Astrocyte (in vitro differentiated cells and primary cell): ENCODE measurements at regions not wholly inside any gene's neighbourhood (a gene's known extent, or its start where the extent isn't known, plus 50 kb on each side); places are given as distances from the start of the nearest gene placed in this dataset.

Experiments
- DNase-seq: peaks from one replicate; pipeline ENCODE4 v3.0.0-alpha.2; 2010; ENCODE audit warnings: low read depth
- FAIRE-seq: peaks from 2 replicates; lab custom pipeline; 2011; peaks lifted over from hg19 to GRCh38; lab: Jason Lieb, UNC
- H2AFZ ChIP-seq: 2 replicates; pipeline ENCODE4 v1.6.0; 2012; ENCODE audit warnings: low read depth, low read length, inconsistent platforms
- H3K27ac ChIP-seq: 2 replicates; pipeline ENCODE4 v1.5.1; 2011; ENCODE audit warnings: low read depth, low read length, inconsistent platforms
- H3K27me3 ChIP-seq: 2 replicates; pipeline ENCODE4 v1.6.0; 2011; ENCODE audit warnings: low read length, inconsistent platforms; ENCODE audit not compliant: insufficient read depth
- H3K36me3 ChIP-seq: 2 replicates; pipeline ENCODE4 v1.5.1; 2011; ENCODE audit warnings: low read length, inconsistent platforms; ENCODE audit not compliant: insufficient read depth
- H3K4me1 ChIP-seq: 2 replicates; pipeline ENCODE4 v1.5.1; 2011; ENCODE audit warnings: low read length, inconsistent platforms; ENCODE audit not compliant: insufficient read depth
- H3K4me2 ChIP-seq: 2 replicates; pipeline ENCODE4 v1.6.0; 2012; ENCODE audit warnings: low read length, inconsistent platforms
- H3K4me3 ChIP-seq: 2 replicates; pipeline ENCODE4 v1.5.1; 2011; ENCODE audit warnings: low read depth, mild to moderate bottlenecking, low read length, inconsistent platforms; ENCODE audit not compliant: insufficient read depth
- H3K79me2 ChIP-seq: 2 replicates; pipeline ENCODE4 v1.6.0; 2012; ENCODE audit warnings: mild to moderate bottlenecking, low read length, inconsistent platforms; ENCODE audit not compliant: insufficient read depth
- H3K9ac ChIP-seq: 2 replicates; pipeline ENCODE4 v1.6.0; 2012; ENCODE audit warnings: mild to moderate bottlenecking, low read length, inconsistent platforms
- H3K9me3 ChIP-seq: 2 replicates; pipeline ENCODE4 v1.5.1; 2012; ENCODE audit warnings: low read depth, mild to moderate bottlenecking, low read length, inconsistent platforms; ENCODE audit not compliant: insufficient read depth
- H4K20me1 ChIP-seq: 2 replicates; pipeline ENCODE4 v1.6.0; 2012; ENCODE audit warnings: low read length, inconsistent platforms; ENCODE audit not compliant: insufficient read depth
- H3K27ac Mint-ChIP-seq: one replicate; pipeline ENCODE4 v1.8.0; 2021; ENCODE audit warnings: mild to moderate bottlenecking, mixed read lengths; ENCODE audit not compliant: unreplicated experiment
- H3K27me3 Mint-ChIP-seq: one replicate; pipeline ENCODE4 v1.8.0; 2021; ENCODE audit warnings: low read depth, mixed read lengths; ENCODE audit not compliant: unreplicated experiment
- H3K36me3 Mint-ChIP-seq: one replicate; pipeline ENCODE4 v1.8.0; 2021; ENCODE audit warnings: low read depth, mixed read lengths; ENCODE audit not compliant: unreplicated experiment
- H3K4me1 Mint-ChIP-seq: one replicate; pipeline ENCODE4 v1.8.0; 2021; ENCODE audit warnings: low read depth, mixed read lengths; ENCODE audit not compliant: unreplicated experiment
- H3K4me3 Mint-ChIP-seq: one replicate; pipeline ENCODE4 v1.8.0; 2021; ENCODE audit warnings: mild to moderate bottlenecking, moderate library complexity, mixed read lengths; ENCODE audit not compliant: unreplicated experiment
- H3K9me3 Mint-ChIP-seq: one replicate; pipeline ENCODE4 v1.8.0; 2021; ENCODE audit warnings: mild to moderate bottlenecking, mixed read lengths; ENCODE audit not compliant: unreplicated experiment
- EZH2 ChIP-seq: IDR thresholded peaks from 2 replicates; pipeline ENCODE4 v1.6.1; 2012; ENCODE audit warnings: mild to moderate bottlenecking, low read length, inconsistent platforms; ENCODE audit not compliant: insufficient read depth
- TF ChIP-seq, protein P1 (sequence below): IDR thresholded peaks from 2 replicates; pipeline ENCODE4 v1.5.1; 2011; ENCODE audit warnings: low read depth, mild to moderate bottlenecking, inconsistent platforms, low read length, moderate library complexity; ENCODE audit not compliant: insufficient read depth

DNA sequence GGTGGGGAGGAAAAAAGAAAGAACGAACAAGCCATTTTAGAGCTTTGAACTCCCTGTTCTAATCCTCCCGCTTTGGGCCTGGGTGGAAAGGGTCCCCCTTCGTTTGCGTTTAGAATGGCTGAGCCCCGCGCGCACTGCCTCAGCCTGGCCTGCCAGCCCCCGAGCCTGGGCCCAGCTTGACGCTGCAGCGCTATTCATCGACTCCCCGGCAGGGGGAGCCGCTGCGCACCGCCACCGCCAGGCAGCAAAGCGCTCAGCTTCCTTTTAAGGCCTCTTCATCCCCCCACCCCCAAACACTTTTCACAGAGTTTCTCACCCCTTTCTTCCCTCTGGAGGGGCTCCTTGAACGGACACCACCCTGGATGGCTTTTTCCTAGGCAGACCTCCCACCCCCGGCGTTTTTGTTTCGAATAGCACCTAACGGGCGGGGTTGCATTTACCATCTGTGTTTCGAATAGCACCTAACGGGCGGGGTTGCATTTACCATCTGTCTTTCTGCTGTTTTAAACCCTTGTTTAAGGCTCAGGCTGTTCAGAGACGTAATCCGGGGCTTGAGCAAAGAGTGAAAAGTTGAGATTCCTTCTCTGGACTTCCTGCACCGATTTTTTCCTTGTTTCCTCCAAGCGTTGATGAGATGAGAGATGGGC, 56.4 kb upstream of the PIWIL1 start:
- H3K9ac ChIP-seq, result no peak overlapping the region
- no peaks in the 10 kb centered on the region for H3K36me3 Mint-ChIP-seq
- H2AFZ ChIP-seq, result no peak overlapping the region
- no peak overlapping the region for H3K27ac Mint-ChIP-seq
- no peak for DNase-seq
- TF ChIP-seq, protein P1, sequence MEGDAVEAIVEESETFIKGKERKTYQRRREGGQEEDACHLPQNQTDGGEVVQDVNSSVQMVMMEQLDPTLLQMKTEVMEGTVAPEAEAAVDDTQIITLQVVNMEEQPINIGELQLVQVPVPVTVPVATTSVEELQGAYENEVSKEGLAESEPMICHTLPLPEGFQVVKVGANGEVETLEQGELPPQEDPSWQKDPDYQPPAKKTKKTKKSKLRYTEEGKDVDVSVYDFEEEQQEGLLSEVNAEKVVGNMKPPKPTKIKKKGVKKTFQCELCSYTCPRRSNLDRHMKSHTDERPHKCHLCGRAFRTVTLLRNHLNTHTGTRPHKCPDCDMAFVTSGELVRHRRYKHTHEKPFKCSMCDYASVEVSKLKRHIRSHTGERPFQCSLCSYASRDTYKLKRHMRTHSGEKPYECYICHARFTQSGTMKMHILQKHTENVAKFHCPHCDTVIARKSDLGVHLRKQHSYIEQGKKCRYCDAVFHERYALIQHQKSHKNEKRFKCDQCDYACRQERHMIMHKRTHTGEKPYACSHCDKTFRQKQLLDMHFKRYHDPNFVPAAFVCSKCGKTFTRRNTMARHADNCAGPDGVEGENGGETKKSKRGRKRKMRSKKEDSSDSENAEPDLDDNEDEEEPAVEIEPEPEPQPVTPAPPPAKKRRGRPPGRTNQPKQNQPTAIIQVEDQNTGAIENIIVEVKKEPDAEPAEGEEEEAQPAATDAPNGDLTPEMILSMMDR, result no peak
- no peak for TF ChIP-seq EZH2
- no peak overlapping the region for H3K4me3 ChIP-seq
- H3K27me3 Mint-ChIP-seq, result no peaks in the 10 kb centered on the region
- no peaks in the 10 kb centered on the region for H3K4me1 ChIP-seq
- no peaks in the 10 kb centered on the region for H4K20me1 ChIP-seq
- no peak overlapping the region for H3K4me3 Mint-ChIP-seq
- no peak overlapping the region for H3K27ac ChIP-seq
- no peaks in the 10 kb centered on the region for H3K79me2 ChIP-seq
- H3K9me3 ChIP-seq, result no peaks in the 10 kb centered on the region
- no peak for FAIRE-seq
- H3K9me3 Mint-ChIP-seq, result peaks cover 31% of the 10 kb centered on the region
- H3K36me3 ChIP-seq, result no peaks in the 10 kb centered on the region
- no peaks in the 10 kb centered on the region for H3K27me3 ChIP-seq
- H3K4me2 ChIP-seq, result no peak overlapping the region
- no peaks in the 10 kb centered on the region for H3K4me1 Mint-ChIP-seq

DNA sequence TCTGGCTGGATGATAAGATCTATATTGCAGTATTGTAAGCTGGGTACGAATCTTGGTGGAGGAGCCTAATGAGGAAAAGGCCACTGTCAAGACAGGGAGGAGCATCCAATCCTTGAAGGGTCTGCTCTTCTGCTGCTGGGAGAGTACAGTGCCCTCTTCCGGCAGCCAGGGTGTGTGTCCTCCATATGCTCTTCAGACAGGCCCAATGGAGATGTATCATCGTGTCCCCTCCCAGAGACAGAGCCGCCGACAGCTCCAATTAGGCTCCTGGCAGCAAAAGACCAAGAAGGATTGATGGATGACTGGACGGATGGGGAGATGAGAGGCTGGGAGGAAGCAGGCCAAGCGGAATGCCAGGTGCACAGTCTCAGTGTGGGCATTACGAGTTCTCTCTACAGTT, 51.6 kb upstream of the PIWIL1 start:
- Mint-ChIP-seq H3K9me3 (peaks cover 27% of the 10 kb centered on the region), H3K27me3 (no peaks in the 10 kb centered on the region), H3K36me3 (no peaks in the 10 kb centered on the region), H3K27ac (no peak overlapping the region), H3K4me3 (no peak overlapping the region), H3K4me1 (no peaks in the 10 kb centered on the region)
- Histone ChIP-seq H3K27ac (no peak overlapping the region), H3K36me3 (no peaks in the 10 kb centered on the region), H3K4me3 (no peak overlapping the region), H3K4me1 (no peaks in the 10 kb centered on the region), H3K79me2 (no peaks in the 10 kb centered on the region), H3K27me3 (no peaks in the 10 kb centered on the region), H2AFZ (no peak overlapping the region), H3K9me3 (no peaks in the 10 kb centered on the region), H4K20me1 (no peaks in the 10 kb centered on the region), H3K9ac (no peak overlapping the region), H3K4me2 (no peak overlapping the region)
- no peak for FAIRE-seq
- TF ChIP-seq EZH2, result no peak
- TF ChIP-seq, protein P1, result no peak
- no peak for DNase-seq

- no peaks in the 10 kb centered on the region for H3K4me1 Mint-ChIP-seq
- no peak overlapping the region for H3K4me2 ChIP-seq
These were observed 50.8 kb upstream of the PIWIL1 start for GRCh38 chr12:130286741-130287440.

More at GRCh38 chr12:130286741-130287440, 50.8 kb upstream of the PIWIL1 start:
- Mint-ChIP-seq H3K27me3 (no peaks in the 10 kb centered on the region), H3K4me3 (no peak overlapping the region), H3K27ac (no peak overlapping the region), H3K9me3 (peaks cover 23% of the 10 kb centered on the region), H3K36me3 (no peaks in the 10 kb centered on the region)
- H4K20me1 ChIP-seq, result no peaks in the 10 kb centered on the region
- FAIRE-seq (no peak), DNase-seq (no peak)
- no peaks in the 10 kb centered on the region for H3K27me3 ChIP-seq
- H3K9me3 ChIP-seq, result no peaks in the 10 kb centered on the region
- H3K9ac ChIP-seq, result no peak overlapping the region
- no peaks in the 10 kb centered on the region for H3K36me3 ChIP-seq
- H3K79me2 ChIP-seq, result no peaks in the 10 kb centered on the region
- H2AFZ ChIP-seq, result no peak overlapping the region
- H3K4me1 ChIP-seq, result no peaks in the 10 kb centered on the region
- no peak overlapping the region for H3K4me3 ChIP-seq
- H3K27ac ChIP-seq, result no peak overlapping the region
- TF ChIP-seq EZH2, result no peak
- TF ChIP-seq, protein P1, result no peak
